ENCODE measurements at regions not wholly inside any gene's neighbourhood (a gene's known extent, or its start where the extent isn't known, plus 50 kb on each side); places are given as distances from the start of the nearest gene placed in this dataset.

- in situ Hi-C loops (cut with HindIII; ENCODE audit: extremely low pct_ligation_motif_present, low pct_unique_long_range_greater_than_20kb) = no loop called here
- Histone ChIP-seq H3K36me3 (replicated peaks in 1 of 2; ENCODE audit: control insufficient read depth in 1 of 2, insufficient read depth in 2 of 2, low read length in 2 of 2) (no peaks in the 10 kb centered on the region), H3K4me1 (ENCODE audit: insufficient read depth, low read length) (no peaks in the 10 kb centered on the region), H4K20me1 (ENCODE audit: insufficient read depth, low read length) (no peaks in the 10 kb centered on the region), H3K27me3 (ENCODE audit: control insufficient read depth in 1 of 2, insufficient read depth in 2 of 2, low read length in 2 of 2) (no peaks in the 10 kb centered on the region), H3K4me3 (replicated peaks in 1 of 3; ENCODE audit: insufficient read depth in 1 of 3, low read depth in 2 of 3, low read length in 3 of 3) (no peak overlapping the region), H3K9ac (ENCODE audit: insufficient read depth, low read depth, low read length) (no peak overlapping the region), H3K27ac (ENCODE audit: extremely low read length, insufficient read depth, low read length) (no peak overlapping the region), H2AFZ (ENCODE audit: low read length) (no peak overlapping the region), H3K9me3 (ENCODE audit: low read length) (no peaks in the 10 kb centered on the region), H3K79me2 (ENCODE audit: insufficient read depth, low read length) (no peaks in the 10 kb centered on the region), H3K4me2 (ENCODE audit: low read depth, low read length) (no peak overlapping the region)
- DNase-seq (ENCODE audit: low spot score) (peak; percentile 35), FAIRE-seq (peak; percentile 66), ATAC-seq (peak; percentile 97)
- intact Hi-C loops (cut with micrococcal nuclease; ENCODE audit: unreplicated experiment) = loop anchor here (1.0 to 2.0 kb wide), 3 partner anchors 232 to 409 kb away; no protein-coding TSS in a partner anchor
- no TSS peak for BruUV-seq (replicated peaks)
- POLR2A ChIA-PET = no interaction called here
- WGBS (ENCODE audit: low lambda C conversion rate) = 22% methylated on average over 3 of the region's 5 CpGs
- CTCF ChIA-PET (ENCODE audit: low intra/inter-chr PET ratio, low total read pairs) = interaction anchor here (2.0 kb wide), 2 partner anchors 232 to 342 kb away, joined by 8 to 10 read pairs; no protein-coding TSS in a partner anchor
- peak; percentile 71 for TF ChIP-seq CTCF (CRISPR knock-in tag; IDR thresholded peaks at IDR 0.05)
- TF ChIP-seq BRF2 (CRISPR knock-in tag; IDR thresholded peaks at IDR 0.05) = no peak
- no peak for TF ChIP-seq PREB (CRISPR knock-in tag; IDR thresholded peaks at IDR 0.05)
- TF ChIP-seq SNAPC2 (CRISPR knock-in tag; IDR thresholded peaks at IDR 0.05) = no peak
- peak; percentile 62; the same call in 1 of the 2 replicates for TF ChIP-seq ZNF574 (CRISPR knock-in tag; IDR thresholded peaks at IDR 0.05)
- TF ChIP-seq STAT6 (CRISPR knock-in tag; IDR thresholded peaks at IDR 0.05; ENCODE audit: borderline replicate concordance) = no peak
- TF ChIP-seq CEBPG (CRISPR knock-in tag; IDR thresholded peaks at IDR 0.05) = 0 out of 2 replicates have a peak, but pooled peaks have one; percentile 35
- no peak for TF ChIP-seq HES4 (CRISPR knock-in tag; IDR thresholded peaks at IDR 0.05; ENCODE audit: borderline replicate concordance)
- no peak for TF ChIP-seq ZNF777 (CRISPR knock-in tag; IDR thresholded peaks at IDR 0.05)
- TF ChIP-seq XRCC5 (optimal IDR thresholded peaks at IDR 0.05; ENCODE audit: low read length) = no peak
Measured at GRCh38 chr3:87771337-87772192, 287.2 kb downstream of the CGGBP1 start.

Measured in HepG2 (cell line).